KG1 (cell line): ENCODE measurements at regions not wholly inside any gene's neighbourhood (a gene's known extent, or its start where the extent isn't known, plus 50 kb on each side); places are given as distances from the start of the nearest gene placed in this dataset.

Experiments used
- DNase-seq: peaks from one replicate; lab custom pipeline; 2025; lab: John Stamatoyannopoulos, UW

DNA sequence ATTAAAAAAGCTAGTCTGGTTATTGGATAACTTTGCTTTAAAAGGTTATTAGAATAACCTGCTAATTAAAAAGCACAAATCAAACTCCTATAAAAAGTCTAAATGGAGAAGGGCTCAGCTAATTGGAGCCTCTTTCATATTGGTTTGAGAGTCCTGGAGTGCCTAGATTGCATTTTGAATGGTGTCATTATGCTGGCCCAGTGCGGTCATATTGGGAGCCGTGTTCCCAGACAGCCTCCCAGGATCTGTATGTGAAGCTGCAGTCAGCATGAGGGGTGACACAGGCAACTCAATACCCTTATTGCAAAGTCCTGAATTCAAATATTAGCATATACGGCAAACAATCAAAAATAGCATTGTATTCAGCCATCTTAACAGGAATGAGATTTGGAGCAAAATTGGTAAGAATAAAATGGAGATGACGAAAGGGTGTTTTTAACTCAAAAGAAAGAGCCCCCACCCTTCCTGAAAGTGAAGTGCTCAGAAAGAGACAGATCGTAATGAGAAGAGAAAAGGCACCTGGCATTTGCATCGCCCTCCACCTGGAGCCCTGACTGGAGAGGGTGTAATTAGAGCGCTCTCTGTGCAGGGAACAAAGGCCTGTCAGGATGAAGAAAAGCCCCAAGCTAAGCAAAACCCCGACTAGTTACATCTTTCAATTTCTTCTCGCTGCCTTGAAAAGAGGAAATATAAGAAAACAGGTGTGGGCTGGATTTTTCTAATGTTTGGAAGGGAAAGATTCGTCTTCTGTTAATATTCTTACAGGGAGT is 621.0 kb upstream of the ADAMTS16 start:
- no peak for DNase-seq

- DNase-seq: no peak
These were observed 619.6 kb upstream of the ADAMTS16 start for GRCh38 chr5:4520559-4520958.

- no peak for DNase-seq
These were observed 617.1 kb upstream of the ADAMTS16 start for GRCh38 chr5:4523038-4523437.

- DNase-seq: no peak
These were observed 608.1 kb upstream of the ADAMTS16 start for GRCh38 chr5:4531756-4532704.

DNA sequence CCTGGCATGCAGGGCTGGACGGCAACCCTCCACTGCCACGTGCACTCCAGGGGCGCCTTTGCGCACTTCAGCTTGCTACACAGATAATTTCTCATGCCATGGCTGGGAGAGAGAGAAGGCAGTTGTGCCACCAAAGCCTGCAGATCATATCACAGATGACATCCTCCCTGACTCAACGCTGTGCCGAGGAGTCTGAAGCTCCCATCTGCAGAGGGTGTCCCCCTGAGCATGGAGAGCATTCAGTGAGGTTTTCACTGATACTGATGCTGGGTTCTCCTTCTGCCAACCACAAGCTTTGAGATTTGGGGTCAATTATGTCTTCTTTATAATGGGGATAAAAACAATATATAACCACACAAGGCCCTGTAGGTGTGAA is 607.4 kb upstream of the ADAMTS16 start:
- DNase-seq: no peak

GRCh38 chr5:4533457-4534105 is 606.5 kb upstream of the ADAMTS16 start:
- no peak for DNase-seq

- DNase-seq: no peak
These were observed 602.6 kb upstream of the ADAMTS16 start for GRCh38 chr5:4537489-4537888.

DNA sequence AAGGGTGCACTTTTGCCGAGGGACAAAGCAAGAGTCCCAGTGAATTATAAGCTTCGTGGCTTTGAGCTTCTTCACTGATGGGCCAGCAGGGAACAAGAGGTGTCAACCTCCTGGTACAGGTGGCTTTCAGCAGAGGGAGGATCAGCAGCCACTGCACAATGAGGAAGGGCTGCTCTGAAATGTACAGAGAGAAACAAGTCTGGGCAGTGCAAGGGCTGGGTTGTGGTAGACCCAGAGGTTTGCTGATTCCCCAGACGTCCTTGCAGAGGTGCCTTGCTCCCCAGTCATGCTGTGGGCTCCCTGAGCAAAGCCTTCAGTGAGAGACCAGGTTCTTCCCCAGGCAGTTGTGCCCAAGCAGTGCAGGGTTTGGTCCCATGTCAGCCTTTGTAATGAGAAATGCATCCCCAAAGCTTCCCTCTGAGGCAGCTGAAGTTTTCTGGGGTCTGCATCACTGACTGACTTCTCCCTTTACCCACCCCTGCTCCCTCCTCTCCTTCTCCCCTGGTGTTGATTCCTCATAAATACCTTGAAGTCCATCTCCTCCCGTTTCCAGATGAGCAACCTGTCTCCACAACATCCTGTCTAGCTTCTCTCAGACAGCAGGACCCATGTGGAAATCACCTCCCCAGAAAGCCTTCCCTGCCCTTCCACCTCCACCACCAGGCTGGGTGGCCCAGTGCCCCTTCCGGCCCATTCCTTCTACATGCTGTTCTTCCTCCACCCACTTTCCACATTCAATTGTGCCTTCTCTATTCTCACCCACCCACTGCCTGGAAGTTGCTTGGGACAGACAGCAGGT is 599.6 kb upstream of the ADAMTS16 start:
- no peak for DNase-seq

GRCh38 chr5:4541334-4541733 is 598.8 kb upstream of the ADAMTS16 start:
- DNase-seq: no peak

GRCh38 chr5:4542145-4542778 is 597.9 kb upstream of the ADAMTS16 start:
- DNase-seq: no peak

DNA sequence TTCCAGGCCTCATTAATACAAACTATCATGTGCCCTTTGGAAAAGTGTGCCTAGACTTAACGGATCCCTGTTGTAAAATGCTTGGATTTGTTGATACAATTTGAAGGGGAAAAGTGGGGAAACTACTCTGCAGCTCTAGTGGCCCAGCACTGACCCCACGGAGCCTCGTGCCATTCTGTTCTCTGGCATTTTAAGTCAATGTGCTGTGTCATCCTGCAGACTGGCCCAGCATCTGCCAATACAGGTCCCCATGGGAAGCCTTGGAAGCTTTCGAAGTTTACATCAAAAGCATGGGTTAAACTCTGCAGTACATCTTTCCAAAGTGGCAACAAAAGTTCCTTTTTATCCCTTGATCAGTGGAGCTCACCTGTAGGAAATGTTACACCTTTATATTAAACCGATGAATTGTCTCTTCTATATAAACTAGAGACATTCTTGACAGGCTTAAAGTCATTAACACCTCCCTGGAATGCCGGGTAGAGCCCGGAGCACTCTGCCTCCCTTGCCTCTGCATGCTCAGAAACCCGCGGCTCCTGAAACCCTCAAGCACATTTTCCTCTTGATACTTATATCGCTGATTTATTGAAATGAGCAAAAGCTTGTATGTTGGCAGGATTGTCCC is 596.0 kb upstream of the ADAMTS16 start:
- no peak for DNase-seq

DNA sequence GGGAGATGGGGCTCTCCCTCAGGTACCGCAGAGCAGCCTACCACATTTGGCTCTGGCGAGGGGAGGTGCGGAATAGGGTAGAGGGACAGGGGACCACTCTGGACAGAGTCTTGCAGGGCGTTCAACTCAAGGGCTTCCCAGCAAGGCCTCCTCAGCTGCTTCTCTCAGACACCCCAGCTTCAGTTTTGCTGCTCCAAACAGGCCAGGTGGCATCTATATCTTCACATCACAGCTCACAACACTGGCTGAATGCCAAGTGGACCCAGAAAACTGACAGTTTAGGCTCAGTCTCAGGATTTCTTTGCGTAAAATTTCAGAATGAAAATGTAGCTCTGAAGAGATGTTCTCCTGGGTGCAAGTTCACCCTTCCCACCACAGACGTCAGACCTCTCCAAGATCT is 592.6 kb upstream of the ADAMTS16 start:
- DNase-seq: no peak

DNA sequence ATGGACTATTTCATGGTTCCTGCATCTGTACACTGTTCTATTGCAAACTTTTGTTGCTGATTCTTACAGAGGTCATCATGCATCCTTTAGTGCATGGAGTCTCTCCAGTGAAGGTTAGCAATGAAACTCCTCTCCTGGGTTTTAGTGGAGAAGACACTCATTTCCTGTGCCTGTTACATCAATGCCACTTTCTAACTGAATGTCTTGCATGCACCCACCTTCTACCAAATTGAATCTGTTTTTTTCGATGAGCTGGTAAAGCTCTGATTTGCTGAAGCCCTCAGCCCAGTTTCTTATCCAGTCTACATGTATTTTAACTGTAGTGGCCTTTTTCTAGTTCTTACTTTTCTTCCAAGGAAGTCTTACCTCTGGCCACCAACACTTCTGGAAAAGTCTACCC is 591.8 kb upstream of the ADAMTS16 start:
- no peak for DNase-seq

GRCh38 chr5:4549351-4549750 is 590.8 kb upstream of the ADAMTS16 start:
- DNase-seq: no peak

GRCh38 chr5:4551034-4551433 is 589.1 kb upstream of the ADAMTS16 start:
- DNase-seq: no peak

DNA sequence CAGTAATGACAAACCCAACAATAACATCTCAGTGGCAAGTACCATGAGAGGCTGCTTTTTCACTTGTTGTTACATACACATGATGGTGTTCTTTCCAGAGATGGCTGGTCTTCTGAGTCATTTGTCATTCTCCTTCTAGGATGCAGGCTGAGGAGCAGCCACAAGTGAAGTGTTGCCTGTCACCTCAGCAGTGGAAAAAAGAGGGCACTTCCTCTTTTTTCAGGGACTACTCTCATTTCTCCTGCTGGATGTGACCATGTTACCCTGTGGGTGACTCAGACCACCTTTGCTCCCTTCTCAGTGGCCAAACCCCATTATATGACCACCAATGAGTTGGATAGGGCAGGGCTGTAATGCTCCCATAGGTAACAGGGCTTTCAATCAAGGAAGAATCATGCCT is 587.0 kb upstream of the ADAMTS16 start:
- no peak for DNase-seq

- no peak for DNase-seq
These were observed 586.2 kb upstream of the ADAMTS16 start for GRCh38 chr5:4553978-4554377.

DNA sequence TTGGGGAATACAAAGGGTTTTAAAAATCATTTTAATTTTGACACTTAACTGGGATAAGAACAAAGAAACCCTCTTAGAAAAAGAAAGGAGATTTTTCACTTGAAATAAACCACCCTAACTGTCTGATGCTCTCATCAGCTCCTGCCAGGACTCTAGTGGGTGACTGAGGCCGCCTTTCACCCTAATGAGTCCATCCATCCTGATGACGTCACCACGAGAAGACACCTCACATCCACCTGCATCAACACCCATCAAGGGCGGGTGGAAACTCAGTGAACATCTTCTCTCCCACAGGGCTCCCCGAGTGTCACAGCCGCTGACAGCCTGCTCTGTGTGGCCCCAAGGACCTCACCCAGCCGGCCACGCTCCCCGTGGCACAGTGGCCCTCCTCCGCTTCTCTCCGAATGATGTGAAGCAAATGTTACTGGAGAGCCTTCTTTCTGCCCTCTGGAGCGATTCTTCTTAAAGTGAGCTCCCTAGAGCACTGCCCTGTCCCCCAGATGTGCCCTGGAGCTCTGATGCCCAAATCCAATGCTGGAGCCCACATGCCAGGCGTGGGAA is 584.3 kb upstream of the ADAMTS16 start:
- no peak for DNase-seq

DNA sequence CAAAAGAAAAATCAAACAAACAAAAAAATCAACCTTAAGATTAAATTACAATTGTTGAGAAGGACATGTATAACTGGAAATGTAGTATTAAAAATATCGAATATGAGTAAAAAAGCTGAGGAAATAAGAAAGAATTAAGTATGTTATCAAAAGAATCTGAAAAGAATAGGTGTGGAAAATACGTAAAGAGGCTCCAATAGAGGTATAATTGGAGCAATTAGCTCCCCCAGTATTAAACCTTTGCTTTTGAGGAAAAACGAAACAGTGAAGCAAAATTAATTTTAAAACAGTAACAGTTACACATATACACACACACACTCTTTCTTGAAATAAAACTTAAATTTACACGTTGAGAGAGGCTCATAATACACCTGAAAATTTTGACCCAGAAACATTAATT is 578.7 kb upstream of the ADAMTS16 start:
- no peak for DNase-seq

DNA sequence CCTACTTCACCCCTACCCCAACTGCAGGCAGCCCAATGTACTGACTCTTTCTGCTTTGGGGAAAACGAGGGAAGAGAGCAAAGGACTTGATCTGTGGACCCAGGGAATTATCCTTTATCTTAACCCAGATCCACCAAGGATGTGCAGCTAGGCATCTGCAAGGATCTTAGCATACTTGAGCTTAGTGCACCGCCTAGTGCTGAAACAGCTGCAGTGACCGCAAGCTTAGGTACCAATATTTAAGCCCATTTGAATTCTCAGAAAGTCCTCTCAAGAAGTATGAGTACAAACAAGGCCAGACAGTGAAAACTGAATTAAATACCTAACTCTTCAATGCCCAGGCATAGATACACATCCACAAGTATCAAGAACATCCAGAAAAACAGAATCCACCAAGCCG is 576.7 kb upstream of the ADAMTS16 start:
- DNase-seq: no peak
